ENCODE measurements at regions not wholly inside any gene's neighbourhood (a gene's known extent, or its start where the extent isn't known, plus 50 kb on each side); places are given as distances from the start of the nearest gene placed in this dataset.

GRCh38 chr6:87879132-87879861 is 168.3 kb upstream of the SPACA1 start:
- TF ChIP-seq SUZ12 (IDR thresholded peaks at IDR 0.05) (no peak), TARDBP (IDR thresholded peaks at IDR 0.05) (no peak), ELF4 (IDR thresholded peaks at IDR 0.05) (no peak), L3MBTL2 (conservative IDR thresholded peaks at IDR 0.05) (no peak), PKNOX1 (IDR thresholded peaks at IDR 0.05) (no peak), FOXK2 (IDR thresholded peaks at IDR 0.05) (no peak)
- CTCF ChIA-PET: no interaction called here
- no peak for DNase-seq (ENCODE audit: extremely low spot score)
- POLR2A ChIA-PET: no interaction called here

- ChIA-PET CTCF (no interaction called here), POLR2A (no interaction called here)
- TF ChIP-seq SP1 (IDR thresholded peaks at IDR 0.05): no peak
- TF ChIP-seq L3MBTL2 (conservative IDR thresholded peaks at IDR 0.05): no peak
- no peak for DNase-seq (ENCODE audit: extremely low spot score)
Observed at GRCh38 chr6:87875781-87876180, 171.9 kb upstream of the SPACA1 start.

- POLR2A ChIA-PET: no interaction called here
- TF ChIP-seq FOXM1 (IDR thresholded peaks at IDR 0.05; ENCODE audit: borderline replicate concordance) (no peak), FOXK2 (IDR thresholded peaks at IDR 0.05) (no peak), BHLHE40 (IDR thresholded peaks at IDR 0.05; ENCODE audit: borderline replicate concordance) (no peak), CTBP1 (IDR thresholded peaks at IDR 0.05; ENCODE audit: borderline replicate concordance) (no peak), ARNT (IDR thresholded peaks at IDR 0.05) (no peak)
- CTCF ChIA-PET: no interaction called here
- DNase-seq (ENCODE audit: extremely low spot score): no peak
Observed at GRCh38 chr6:87873556-87873955, 171.5 kb upstream of the AKIRIN2 start.

- DNase-seq (ENCODE audit: extremely low spot score): no peak
- ChIA-PET CTCF (no interaction called here), POLR2A (no interaction called here)
- TF ChIP-seq CTBP1 (IDR thresholded peaks at IDR 0.05; ENCODE audit: borderline replicate concordance) (no peak), LEF1 (IDR thresholded peaks at IDR 0.05; ENCODE audit: borderline replicate concordance) (no peak), FOXK2 (IDR thresholded peaks at IDR 0.05) (no peak), ARNT (IDR thresholded peaks at IDR 0.05) (no peak), FOXM1 (IDR thresholded peaks at IDR 0.05; ENCODE audit: borderline replicate concordance) (no peak), PKNOX1 (IDR thresholded peaks at IDR 0.05) (no peak), ZNF384 (IDR thresholded peaks at IDR 0.05) (no peak), HDGF (IDR thresholded peaks at IDR 0.05; ENCODE audit: borderline replicate concordance) (no peak)
Observed at GRCh38 chr6:87870556-87870955, 168.5 kb upstream of the AKIRIN2 start.

- ChIA-PET CTCF (no interaction called here), POLR2A (no interaction called here)
- TF ChIP-seq TARDBP (IDR thresholded peaks at IDR 0.05): no peak
- TF ChIP-seq CTBP1 (IDR thresholded peaks at IDR 0.05; ENCODE audit: borderline replicate concordance): no peak
- TF ChIP-seq LEF1 (IDR thresholded peaks at IDR 0.05; ENCODE audit: borderline replicate concordance): no peak
- no peak for TF ChIP-seq ELF4 (IDR thresholded peaks at IDR 0.05)
- TF ChIP-seq PKNOX1 (IDR thresholded peaks at IDR 0.05): no peak
- DNase-seq (ENCODE audit: extremely low spot score): no peak
Observed at GRCh38 chr6:87869064-87869905, 167.3 kb upstream of the AKIRIN2 start.

- no peak for TF ChIP-seq SUZ12 (IDR thresholded peaks at IDR 0.05)
- TF ChIP-seq FOXK2 (IDR thresholded peaks at IDR 0.05): no peak
- no peak for TF ChIP-seq ELF4 (IDR thresholded peaks at IDR 0.05)
- no peak for TF ChIP-seq L3MBTL2 (conservative IDR thresholded peaks at IDR 0.05)
- no peak for TF ChIP-seq BHLHE40 (IDR thresholded peaks at IDR 0.05; ENCODE audit: borderline replicate concordance)
- no peak for TF ChIP-seq HDGF (IDR thresholded peaks at IDR 0.05; ENCODE audit: borderline replicate concordance)
- TF ChIP-seq TARDBP (IDR thresholded peaks at IDR 0.05): no peak
- TF ChIP-seq FOXM1 (IDR thresholded peaks at IDR 0.05; ENCODE audit: borderline replicate concordance): no peak
- TF ChIP-seq FOXA1 (IDR thresholded peaks at IDR 0.05): no peak
- ChIA-PET CTCF (no interaction called here), POLR2A (no interaction called here)
- no peak for DNase-seq (ENCODE audit: extremely low spot score)
Observed at GRCh38 chr6:87860902-87861301, 158.9 kb upstream of the AKIRIN2 start.

- TF ChIP-seq FOXA1 (IDR thresholded peaks at IDR 0.05): no peak
- TF ChIP-seq CTBP1 (IDR thresholded peaks at IDR 0.05; ENCODE audit: borderline replicate concordance): no peak
- TF ChIP-seq FOXK2 (IDR thresholded peaks at IDR 0.05): no peak
- no peak for TF ChIP-seq PKNOX1 (IDR thresholded peaks at IDR 0.05)
- CTCF ChIA-PET: no interaction called here
- POLR2A ChIA-PET: no interaction called here
- no peak for DNase-seq (ENCODE audit: extremely low spot score)
Observed at GRCh38 chr6:87858440-87858839, 156.4 kb upstream of the AKIRIN2 start.

All from HEK293T (cell line).